ENCODE measurements at regions not wholly inside any gene's neighbourhood (a gene's known extent, or its start where the extent isn't known, plus 50 kb on each side); places are given as distances from the start of the nearest gene placed in this dataset.

- TF ChIP-seq CTCF (IDR thresholded peaks at IDR 0.05; ENCODE audit: low read depth, low read length) (no peak), EZH2phosphoT487 (IDR thresholded peaks at IDR 0.05; ENCODE audit: low read depth) (no peak)
Observed at GRCh38 chr1:239616673-239617072, 230.3 kb downstream of the CHRM3 start.
